ENCODE measurements at regions not wholly inside any gene's neighbourhood (a gene's known extent, or its start where the extent isn't known, plus 50 kb on each side); places are given as distances from the start of the nearest gene placed in this dataset.

DNA sequence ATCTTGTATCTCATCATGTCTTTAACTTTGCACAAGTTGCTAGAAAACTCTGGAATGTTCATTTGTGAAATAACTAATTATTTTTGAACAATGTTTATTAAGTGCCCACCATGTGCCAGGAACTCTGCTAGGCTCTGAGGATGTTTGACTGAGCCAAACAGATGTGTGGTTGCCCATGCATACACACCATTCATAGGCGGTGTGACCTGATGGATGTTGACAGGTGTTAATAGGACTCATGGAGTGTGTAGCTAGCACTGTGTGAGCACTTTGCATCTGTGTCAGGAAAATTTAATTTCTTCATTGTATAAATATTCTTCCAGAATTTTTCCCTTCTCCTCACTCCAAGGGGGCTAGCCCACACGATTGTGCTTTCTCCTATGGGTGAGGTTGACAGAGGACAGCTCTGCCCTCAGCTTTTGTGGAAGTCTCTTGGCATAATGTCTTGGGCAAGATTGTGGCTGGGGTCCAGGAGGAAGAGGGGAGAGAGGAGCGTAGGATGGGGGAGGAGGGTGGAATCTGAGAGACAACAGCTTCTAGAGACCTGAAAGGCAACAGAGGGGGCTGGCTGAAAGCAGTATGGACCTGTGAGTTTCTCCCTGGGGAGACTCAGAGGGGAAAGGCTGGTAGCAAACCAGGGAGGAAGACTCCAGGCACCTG is 214.6 kb upstream of the CXCR4 start:
- no peak for TF ChIP-seq CTCF (optimal IDR thresholded peaks at IDR 0.05 in 1 of 3, IDR thresholded peaks at IDR 0.05 in 1 of 3, conservative IDR thresholded peaks at IDR 0.05 in 1 of 3; ENCODE audit: extremely low read depth in 1 of 3, insufficient read depth in 2 of 3, low read length in 3 of 3)
- no peak for TF ChIP-seq EZH2 (IDR thresholded peaks at IDR 0.05; ENCODE audit: low read length)

All from keratinocyte (primary cell).